HFF-Myc (cell line): ENCODE measurements at regions not wholly inside any gene's neighbourhood (a gene's known extent, or its start where the extent isn't known, plus 50 kb on each side); places are given as distances from the start of the nearest gene placed in this dataset.
"Not testable (repeated sequence)": the region's sequence is repeated elsewhere in the genome, so short reads cannot be mapped to it uniquely, and the experiment has no call there.

ENCODE experiments used
- DNase-seq: peaks from one replicate; pipeline ENCODE4 v3.0.0-alpha.2; 2011; ENCODE audit warnings: low read depth; ENCODE audit errors: extremely low read depth
- H3K4me3 ChIP-seq: replicated peaks from 2 replicates; pipeline ENCODE4 v1.5.1; 2011; ENCODE audit warnings: low read depth, mild to moderate bottlenecking, control low read depth, low read length
- CTCF ChIP-seq: IDR thresholded peaks from 2 replicates; pipeline ENCODE4 v1.5.1; 2012; ENCODE audit warnings: mild to moderate bottlenecking, low read depth, low read length, control low read depth; ENCODE audit errors: missing control alignments

DNA sequence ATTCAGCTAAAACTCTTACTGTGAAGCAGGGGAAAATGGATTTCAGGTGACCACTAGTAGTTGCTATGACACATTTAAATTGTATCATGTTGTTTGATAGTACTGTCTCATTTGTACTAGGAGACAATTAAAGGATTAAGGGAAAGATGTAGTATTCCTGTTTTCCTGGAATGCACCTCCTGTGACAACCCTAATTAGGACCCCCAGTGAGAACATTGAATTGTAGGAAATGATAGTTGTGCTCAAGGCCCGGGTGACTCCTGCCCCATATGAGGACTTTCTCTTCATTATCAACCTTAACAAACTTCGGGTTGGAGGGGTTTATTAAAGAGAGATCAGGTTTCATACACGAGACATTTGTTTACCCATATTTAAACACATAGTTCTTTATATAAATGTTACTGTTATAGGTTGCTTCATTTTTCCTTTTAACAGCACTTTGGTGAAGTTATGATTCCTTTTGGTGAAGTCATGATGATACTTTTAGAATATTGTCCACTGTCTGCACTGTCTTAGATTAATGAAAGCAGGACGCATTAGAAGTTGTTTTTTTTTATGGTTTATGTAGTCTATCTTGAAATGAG lies 392.6 kb upstream of the NAALADL2 start:
- no peak for DNase-seq
- no peak overlapping the region for H3K4me3 ChIP-seq
- TF ChIP-seq CTCF: no peak

GRCh38 chr3:174477491-174477890 lies 381.6 kb upstream of the NAALADL2 start:
- no peak for TF ChIP-seq CTCF
- no peak overlapping the region for H3K4me3 ChIP-seq
- no peak for DNase-seq

GRCh38 chr3:174480767-174481166 lies 378.4 kb upstream of the NAALADL2 start:
- DNase-seq: no peak
- no peak overlapping the region for H3K4me3 ChIP-seq
- no peak for TF ChIP-seq CTCF

GRCh38 chr3:174482541-174482940 lies 376.6 kb upstream of the NAALADL2 start:
- H3K4me3 ChIP-seq: no peak overlapping the region
- no peak for TF ChIP-seq CTCF
- no peak for DNase-seq

DNA sequence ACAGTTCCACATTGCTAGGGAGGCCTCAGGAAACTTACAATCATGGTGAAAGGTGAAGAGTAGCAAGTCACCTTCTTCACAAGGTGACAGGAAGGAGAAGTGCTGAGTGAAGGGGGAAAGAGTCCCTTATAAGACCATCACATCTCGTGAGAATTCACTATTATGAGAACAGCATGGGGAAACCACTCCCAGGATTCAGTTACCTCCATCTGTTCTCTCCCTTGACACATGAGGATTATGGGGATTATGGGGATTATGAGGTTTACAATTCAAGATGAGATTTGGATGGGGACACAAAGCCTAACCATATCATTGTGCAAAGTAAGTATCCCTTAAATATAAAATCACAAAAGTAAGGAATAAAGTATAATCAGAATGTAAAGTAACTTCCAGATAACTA lies 375.9 kb upstream of the NAALADL2 start:
- no peak for TF ChIP-seq CTCF
- no peak for DNase-seq
- H3K4me3 ChIP-seq: no peak overlapping the region

DNA sequence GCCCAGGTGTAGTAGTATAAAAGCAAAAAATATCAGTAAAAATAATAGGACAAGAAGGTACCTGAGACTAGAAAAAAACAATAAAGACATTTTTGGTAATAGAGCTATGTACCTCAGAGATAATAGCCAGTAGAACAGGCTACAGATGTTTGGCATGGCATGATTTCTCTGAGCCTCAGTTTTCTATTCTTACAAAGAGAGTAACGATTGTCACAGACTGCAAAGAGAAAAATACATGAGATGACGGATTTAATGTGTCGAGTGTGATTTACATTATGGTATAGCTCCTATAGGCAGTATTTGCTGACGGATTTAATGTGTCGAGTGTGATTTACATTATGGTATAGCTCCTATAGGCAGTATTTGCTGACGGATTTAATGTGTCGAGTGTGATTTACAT lies 375.3 kb upstream of the NAALADL2 start:
- not testable (repeated sequence) for H3K4me3 ChIP-seq, DNase-seq

- TF ChIP-seq CTCF: no peak
- DNase-seq: no peak
- no peak overlapping the region for H3K4me3 ChIP-seq
Observed at GRCh38 chr3:174488527-174488926, 370.6 kb upstream of the NAALADL2 start.
